Ureter (tissue), 1 donor: ENCODE measurements at regions not wholly inside any gene's neighbourhood (a gene's known extent, or its start where the extent isn't known, plus 50 kb on each side); places are given as distances from the start of the nearest gene placed in this dataset.

Source experiments
- DNase-seq: peaks from one replicate; pipeline ENCODE4 v3.0.0-alpha.2; 2020; ENCODE audit warnings: low spot score
- donor health status: DM: yes; HTN: yes; CAD: no.

GRCh38 chr6:140045116-140045515 lies 670.7 kb upstream of the CITED2 start:
- no peak for DNase-seq

- no peak for DNase-seq
Measured at GRCh38 chr6:140044626-140045025, 670.2 kb upstream of the CITED2 start.

- DNase-seq, result no peak
Measured at GRCh38 chr6:140043762-140044378, 669.4 kb upstream of the CITED2 start.

- DNase-seq, result no peak
Measured at GRCh38 chr6:140043357-140043756, 668.9 kb upstream of the CITED2 start.

GRCh38 chr6:140041571-140042332 lies 667.3 kb upstream of the CITED2 start:
- DNase-seq, result no peak

GRCh38 chr6:140041056-140041455 lies 666.6 kb upstream of the CITED2 start:
- DNase-seq, result no peak

- no peak for DNase-seq
Measured at GRCh38 chr6:140040396-140040795, 665.9 kb upstream of the CITED2 start.

- no peak for DNase-seq
Measured at GRCh38 chr6:140039364-140039763, 664.9 kb upstream of the CITED2 start.

- no peak for DNase-seq
Measured at GRCh38 chr6:140036196-140036595, 661.7 kb upstream of the CITED2 start.

- no peak for DNase-seq
Measured at GRCh38 chr6:140032189-140032588, 657.7 kb upstream of the CITED2 start.

GRCh38 chr6:140029551-140029950 lies 655.1 kb upstream of the CITED2 start:
- no peak for DNase-seq

- DNase-seq, result no peak
Measured at GRCh38 chr6:140027219-140027618, 652.8 kb upstream of the CITED2 start.

- no peak for DNase-seq
Measured at GRCh38 chr6:140026546-140026945, 652.1 kb upstream of the CITED2 start.

- DNase-seq, result no peak
Measured at GRCh38 chr6:140025171-140025570, 650.7 kb upstream of the CITED2 start.

- DNase-seq, result no peak
Measured at GRCh38 chr6:140020207-140020791, 645.9 kb upstream of the CITED2 start.

GRCh38 chr6:140018588-140018987 lies 644.1 kb upstream of the CITED2 start:
- DNase-seq, result no peak

GRCh38 chr6:140017470-140017869 lies 643.0 kb upstream of the CITED2 start:
- no peak for DNase-seq

GRCh38 chr6:140012150-140012549 lies 637.7 kb upstream of the CITED2 start:
- DNase-seq, result no peak

GRCh38 chr6:140011537-140011936 lies 637.1 kb upstream of the CITED2 start:
- DNase-seq, result no peak

- DNase-seq, result no peak
Measured at GRCh38 chr6:140009286-140009685, 634.8 kb upstream of the CITED2 start.

- DNase-seq, result no peak
Measured at GRCh38 chr6:140007525-140007924, 633.1 kb upstream of the CITED2 start.

- DNase-seq, result no peak
Measured at GRCh38 chr6:140003217-140003616, 628.8 kb upstream of the CITED2 start.

- no peak for DNase-seq
Measured at GRCh38 chr6:140002396-140003022, 628.1 kb upstream of the CITED2 start.
